ENCODE measurements at regions not wholly inside any gene's neighbourhood (a gene's known extent, or its start where the extent isn't known, plus 50 kb on each side); places are given as distances from the start of the nearest gene placed in this dataset.
"Not testable (repeated sequence)": the region's sequence is repeated elsewhere in the genome, so short reads cannot be mapped to it uniquely, and the experiment has no call there.

- POLR2A ChIA-PET: no interaction called here
- no peak for TF ChIP-seq CTCF (IDR thresholded peaks at IDR 0.05; ENCODE audit: insufficient read depth, low read depth, low read length)
- no peaks in the 10 kb centered on the region for H3K36me3 ChIP-seq (ENCODE audit: control insufficient read depth, insufficient read depth, low read length)
- CTCF ChIA-PET: interaction anchor here (1.3 to 1.4 kb wide), 2 partner anchors 8 to 14 kb away, joined by 3 to 4 read pairs; no protein-coding TSS in a partner anchor
- DNase-seq (ENCODE audit: low read depth): no peak
- H3K4me3 ChIP-seq (ENCODE audit: low read depth, low read length): no peak overlapping the region
- H3K27me3 ChIP-seq (ENCODE audit: control insufficient read depth, insufficient read depth, low read length): peaks cover 33% of the 10 kb centered on the region
Measured at GRCh38 chr2:217597145-217597544, 405.6 kb downstream of the TNS1 start.

- CTCF ChIA-PET: interaction anchor here (1.4 kb wide), 1 partner anchor 57 kb away, joined by 4 read pairs; no protein-coding TSS in a partner anchor
Measured at GRCh38 chr2:217593732-217594131, 409.1 kb downstream of the TNS1 start.

GRCh38 chr2:217588266-217588665 is 414.5 kb downstream of the TNS1 start:
- TF ChIP-seq CTCF (IDR thresholded peaks at IDR 0.05; ENCODE audit: insufficient read depth, low read depth, low read length): no peak
- ChIA-PET CTCF (no interaction called here), POLR2A (no interaction called here)
- Histone ChIP-seq H3K36me3 (ENCODE audit: control insufficient read depth, insufficient read depth, low read length) (no peaks in the 10 kb centered on the region), H3K4me3 (ENCODE audit: low read depth, low read length) (no peak overlapping the region), H3K27me3 (ENCODE audit: control insufficient read depth, insufficient read depth, low read length) (peaks cover 8% of the 10 kb centered on the region)
- no peak for DNase-seq (ENCODE audit: low read depth)

More at GRCh38 chr2:217593732-217594131, 409.1 kb downstream of the TNS1 start:
- Histone ChIP-seq H3K4me3 (ENCODE audit: low read depth, low read length) (no peak overlapping the region), H3K36me3 (ENCODE audit: control insufficient read depth, insufficient read depth, low read length) (no peaks in the 10 kb centered on the region), H3K27me3 (ENCODE audit: control insufficient read depth, insufficient read depth, low read length) (peaks cover 18% of the 10 kb centered on the region)
- TF ChIP-seq CTCF (IDR thresholded peaks at IDR 0.05; ENCODE audit: insufficient read depth, low read depth, low read length): no peak
- POLR2A ChIA-PET: no interaction called here
- no peak for DNase-seq (ENCODE audit: low read depth)

GRCh38 chr2:217585362-217585761 is 417.4 kb downstream of the TNS1 start:
- CTCF ChIA-PET: interaction anchor here (1.1 kb wide), 1 partner anchor 10 kb away, joined by 3 read pairs; no protein-coding TSS in a partner anchor
- H3K27me3 ChIP-seq (ENCODE audit: control insufficient read depth, insufficient read depth, low read length): peaks cover 16% of the 10 kb centered on the region
- DNase-seq (ENCODE audit: low read depth): no peak

GRCh38 chr2:217580407-217580806 is 422.4 kb downstream of the TNS1 start:
- DNase-seq (ENCODE audit: low read depth); H3K27me3 ChIP-seq (ENCODE audit: control insufficient read depth, insufficient read depth, low read length); CTCF ChIA-PET; POLR2A ChIA-PET; H3K36me3 ChIP-seq (ENCODE audit: control insufficient read depth, insufficient read depth, low read length); H3K4me3 ChIP-seq (ENCODE audit: low read depth, low read length): not testable (repeated sequence)

More at GRCh38 chr2:217585362-217585761, 417.4 kb downstream of the TNS1 start:
- POLR2A ChIA-PET: interaction anchor here (0.5 kb wide), 1 partner anchor 335 kb away, joined by 9 read pairs; no protein-coding TSS in a partner anchor
- TF ChIP-seq CTCF (IDR thresholded peaks at IDR 0.05; ENCODE audit: insufficient read depth, low read depth, low read length): no peak
- Histone ChIP-seq H3K4me3 (ENCODE audit: low read depth, low read length) (no peak overlapping the region), H3K36me3 (ENCODE audit: control insufficient read depth, insufficient read depth, low read length) (no peaks in the 10 kb centered on the region)

GRCh38 chr2:217573571-217573970 is 429.2 kb downstream of the TNS1 start:
- H3K27me3 ChIP-seq (ENCODE audit: control insufficient read depth, insufficient read depth, low read length): no peaks in the 10 kb centered on the region
- CTCF ChIA-PET: interaction anchor here (1.0 to 1.3 kb wide), 4 partner anchors 10 to 875 kb away, joined by 3 to 4 read pairs (median 3); no protein-coding TSS in a partner anchor
- DNase-seq (ENCODE audit: low read depth): peak; percentile 10
- H3K36me3 ChIP-seq (ENCODE audit: control insufficient read depth, insufficient read depth, low read length): no peaks in the 10 kb centered on the region
- no peak overlapping the region for H3K4me3 ChIP-seq (ENCODE audit: low read depth, low read length)
- no peak for TF ChIP-seq CTCF (IDR thresholded peaks at IDR 0.05; ENCODE audit: insufficient read depth, low read depth, low read length)
- POLR2A ChIA-PET: no interaction called here

All from BJ (cell line).